ENCODE measurements at regions not wholly inside any gene's neighbourhood (a gene's known extent, or its start where the extent isn't known, plus 50 kb on each side); places are given as distances from the start of the nearest gene placed in this dataset.

- ChIA-PET CTCF (no interaction called here), POLR2A (ENCODE audit: low non-redundant PET) (no interaction called here)
- no peak for TF ChIP-seq CTCF (conservative IDR thresholded peaks at IDR 0.05; ENCODE audit: low read depth)
- no peak for DNase-seq (ENCODE audit: low spot score)
- no peak overlapping the region for H3K27ac ChIP-seq
Measured at GRCh38 chr6:24054388-24054787, 71.6 kb upstream of the NRSN1 start.

- no peak for DNase-seq (ENCODE audit: low spot score)
- CTCF ChIA-PET, result no interaction called here
- no peak for TF ChIP-seq CTCF (conservative IDR thresholded peaks at IDR 0.05; ENCODE audit: low read depth)
- POLR2A ChIA-PET (ENCODE audit: low non-redundant PET), result no interaction called here
- no peak overlapping the region for H3K27ac ChIP-seq
Measured at GRCh38 chr6:24056567-24056966, 69.4 kb upstream of the NRSN1 start.

GRCh38 chr6:24057030-24057429, 69.0 kb upstream of the NRSN1 start:
- CTCF ChIA-PET, result interaction anchor here (0.6 kb wide), 1 partner anchor 9 kb away, joined by 4 read pairs; no protein-coding TSS in a partner anchor

GRCh38 chr6:24060982-24061754, 64.8 kb upstream of the NRSN1 start:
- CTCF ChIA-PET, result no interaction called here
- H3K27ac ChIP-seq, result no peak overlapping the region
- TF ChIP-seq CTCF (conservative IDR thresholded peaks at IDR 0.05; ENCODE audit: low read depth), result no peak
- DNase-seq (ENCODE audit: low spot score), result no peak
- POLR2A ChIA-PET (ENCODE audit: low non-redundant PET), result no interaction called here

More at GRCh38 chr6:24057030-24057429, 69.0 kb upstream of the NRSN1 start:
- no peak for DNase-seq (ENCODE audit: low spot score)
- POLR2A ChIA-PET (ENCODE audit: low non-redundant PET), result no interaction called here
- H3K27ac ChIP-seq, result no peak overlapping the region
- no peak for TF ChIP-seq CTCF (conservative IDR thresholded peaks at IDR 0.05; ENCODE audit: low read depth)

GRCh38 chr6:24064106-24064505, 61.9 kb upstream of the NRSN1 start:
- no peak overlapping the region for H3K27ac ChIP-seq
- DNase-seq (ENCODE audit: low spot score), result no peak
- TF ChIP-seq CTCF (conservative IDR thresholded peaks at IDR 0.05; ENCODE audit: low read depth), result 0 out of 2 replicates have a peak, but pooled peaks have one; percentile 9
- CTCF ChIA-PET, result no interaction called here
- POLR2A ChIA-PET (ENCODE audit: low non-redundant PET), result no interaction called here

GRCh38 chr6:24064832-24065231, 61.2 kb upstream of the NRSN1 start:
- CTCF ChIA-PET, result no interaction called here
- POLR2A ChIA-PET (ENCODE audit: low non-redundant PET), result no interaction called here
- no peak for DNase-seq (ENCODE audit: low spot score)
- H3K27ac ChIP-seq, result no peak overlapping the region
- TF ChIP-seq CTCF (conservative IDR thresholded peaks at IDR 0.05; ENCODE audit: low read depth), result no peak
